GM04503 (cell line): ENCODE measurements at regions not wholly inside any gene's neighbourhood (a gene's known extent, or its start where the extent isn't known, plus 50 kb on each side); places are given as distances from the start of the nearest gene placed in this dataset.

Experiments
- DNase-seq: peaks from one replicate; pipeline ENCODE4 v3.0.0-alpha.2; 2012; ENCODE audit warnings: low read depth

GRCh38 chr2:5751873-5752482 lies 59.8 kb downstream of the SOX11 start:
- no peak for DNase-seq

- DNase-seq, result no peak
Observed at GRCh38 chr2:5756272-5756671, 64.1 kb downstream of the SOX11 start.

- no peak for DNase-seq
Observed at GRCh38 chr2:5758346-5758745, 66.2 kb downstream of the SOX11 start.

GRCh38 chr2:5759949-5760348 lies 67.8 kb downstream of the SOX11 start:
- no peak for DNase-seq

- DNase-seq, result no peak
Observed at GRCh38 chr2:5763531-5763930, 71.3 kb downstream of the SOX11 start.

- DNase-seq, result no peak
Observed at GRCh38 chr2:5764041-5764440, 71.9 kb downstream of the SOX11 start.

- DNase-seq, result no peak
Observed at GRCh38 chr2:5766056-5766455, 73.9 kb downstream of the SOX11 start.

GRCh38 chr2:5766561-5766960 lies 74.4 kb downstream of the SOX11 start:
- DNase-seq, result no peak

- DNase-seq, result no peak
Observed at GRCh38 chr2:5777131-5777535, 84.9 kb downstream of the SOX11 start.

- no peak for DNase-seq
Observed at GRCh38 chr2:5781679-5782078, 89.5 kb downstream of the SOX11 start.

- DNase-seq, result no peak
Observed at GRCh38 chr2:5782103-5782502, 89.9 kb downstream of the SOX11 start.

GRCh38 chr2:5788447-5788846 lies 96.3 kb downstream of the SOX11 start:
- no peak for DNase-seq

- no peak for DNase-seq
Observed at GRCh38 chr2:5791371-5791770, 99.2 kb downstream of the SOX11 start.

GRCh38 chr2:5794012-5794411 lies 101.8 kb downstream of the SOX11 start:
- no peak for DNase-seq

- no peak for DNase-seq
Observed at GRCh38 chr2:5798084-5798483, 105.9 kb downstream of the SOX11 start.

- no peak for DNase-seq
Observed at GRCh38 chr2:5799348-5799747, 107.2 kb downstream of the SOX11 start.

GRCh38 chr2:5803547-5803946 lies 111.4 kb downstream of the SOX11 start:
- DNase-seq, result no peak

GRCh38 chr2:5818961-5819600 lies 126.9 kb downstream of the SOX11 start:
- DNase-seq, result no peak

- DNase-seq, result no peak
Observed at GRCh38 chr2:5824126-5824525, 131.9 kb downstream of the SOX11 start.

GRCh38 chr2:5825686-5826085 lies 133.5 kb downstream of the SOX11 start:
- DNase-seq, result no peak

GRCh38 chr2:5826979-5827655 lies 134.9 kb downstream of the SOX11 start:
- DNase-seq, result no peak

GRCh38 chr2:5834501-5834900 lies 142.3 kb downstream of the SOX11 start:
- DNase-seq, result no peak

- DNase-seq, result no peak
Observed at GRCh38 chr2:5839550-5839949, 147.4 kb downstream of the SOX11 start.

GRCh38 chr2:5841126-5841525 lies 148.9 kb downstream of the SOX11 start:
- no peak for DNase-seq
